OCI-LY7 (cell line): ENCODE measurements at regions not wholly inside any gene's neighbourhood (a gene's known extent, or its start where the extent isn't known, plus 50 kb on each side); places are given as distances from the start of the nearest gene placed in this dataset.

Experiments
- EZH2phosphoT487 ChIP-seq: fragments of 200-600 bp; sonication (generic); IDR thresholded peaks from 2 replicates; pipeline ENCODE4 v1.6.1; 2018; ENCODE audit warnings: low read depth, borderline replicate concordance, mild to moderate bottlenecking, mixed run types, antibody characterized with exemption, low read length, moderate library complexity, mixed read lengths
- TF ChIP-seq, protein P1 (sequence below): fragments of 200-600 bp; sonication (generic); conservative IDR thresholded peaks from 2 replicates; pipeline ENCODE4 v1.5.1; 2014; ENCODE audit warnings: mild to moderate bottlenecking, antibody characterized with exemption, low read length, moderate library complexity, mixed read lengths

DNA sequence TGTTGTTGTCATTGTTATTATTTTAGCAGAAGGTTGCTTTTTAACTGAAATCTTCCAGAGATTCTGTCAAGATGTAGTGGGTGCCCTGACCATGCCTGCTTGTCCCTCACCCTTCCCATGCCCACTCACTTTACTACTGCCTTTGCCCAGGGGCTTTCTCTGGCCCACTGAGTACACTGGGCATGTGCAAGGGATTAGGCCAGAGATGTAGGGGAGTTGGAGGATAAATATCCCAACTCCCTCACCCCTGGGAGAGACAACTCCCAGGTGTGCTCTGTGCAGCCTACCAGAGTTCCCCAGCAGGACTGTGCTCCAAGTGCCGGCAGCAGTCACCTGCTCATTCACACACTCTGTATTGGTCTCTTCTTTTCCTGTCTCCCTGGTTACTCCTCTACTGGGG is 559.1 kb downstream of the MIAT start:
- TF ChIP-seq, protein P1, sequence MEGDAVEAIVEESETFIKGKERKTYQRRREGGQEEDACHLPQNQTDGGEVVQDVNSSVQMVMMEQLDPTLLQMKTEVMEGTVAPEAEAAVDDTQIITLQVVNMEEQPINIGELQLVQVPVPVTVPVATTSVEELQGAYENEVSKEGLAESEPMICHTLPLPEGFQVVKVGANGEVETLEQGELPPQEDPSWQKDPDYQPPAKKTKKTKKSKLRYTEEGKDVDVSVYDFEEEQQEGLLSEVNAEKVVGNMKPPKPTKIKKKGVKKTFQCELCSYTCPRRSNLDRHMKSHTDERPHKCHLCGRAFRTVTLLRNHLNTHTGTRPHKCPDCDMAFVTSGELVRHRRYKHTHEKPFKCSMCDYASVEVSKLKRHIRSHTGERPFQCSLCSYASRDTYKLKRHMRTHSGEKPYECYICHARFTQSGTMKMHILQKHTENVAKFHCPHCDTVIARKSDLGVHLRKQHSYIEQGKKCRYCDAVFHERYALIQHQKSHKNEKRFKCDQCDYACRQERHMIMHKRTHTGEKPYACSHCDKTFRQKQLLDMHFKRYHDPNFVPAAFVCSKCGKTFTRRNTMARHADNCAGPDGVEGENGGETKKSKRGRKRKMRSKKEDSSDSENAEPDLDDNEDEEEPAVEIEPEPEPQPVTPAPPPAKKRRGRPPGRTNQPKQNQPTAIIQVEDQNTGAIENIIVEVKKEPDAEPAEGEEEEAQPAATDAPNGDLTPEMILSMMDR = no peak
- TF ChIP-seq EZH2phosphoT487 = no peak
